ENCODE measurements at regions not wholly inside any gene's neighbourhood (a gene's known extent, or its start where the extent isn't known, plus 50 kb on each side); places are given as distances from the start of the nearest gene placed in this dataset.

- Mint-ChIP-seq H3K4me3 (no peak overlapping the region), H3K27me3 (no peaks in the 10 kb centered on the region), H3K27ac (no peak overlapping the region), H3K36me3 (no peaks in the 10 kb centered on the region), H3K4me1 (ENCODE audit: unreplicated experiment) (no peaks in the 10 kb centered on the region), H3K9me3 (peaks cover 9% of the 10 kb centered on the region)
- no peak for DNase-seq (ENCODE audit: extremely low spot score, unreplicated experiment)
- TF ChIP-seq CTCF (conservative IDR thresholded peaks at IDR 0.05), result peak; percentile 47
Observed at GRCh38 chr5:82494942-82495341, 216.8 kb upstream of the RPS23 start.

- Mint-ChIP-seq H3K4me1 (ENCODE audit: unreplicated experiment) (no peaks in the 10 kb centered on the region), H3K9me3 (peaks cover 5% of the 10 kb centered on the region), H3K36me3 (no peaks in the 10 kb centered on the region), H3K4me3 (no peak overlapping the region), H3K27me3 (no peaks in the 10 kb centered on the region), H3K27ac (no peak overlapping the region)
- TF ChIP-seq CTCF (conservative IDR thresholded peaks at IDR 0.05), result no peak
- DNase-seq (ENCODE audit: extremely low spot score, unreplicated experiment), result no peak
Observed at GRCh38 chr5:82493221-82493620, 215.1 kb upstream of the RPS23 start.

GRCh38 chr5:82491397-82491796 lies 213.2 kb upstream of the RPS23 start:
- H3K27me3 Mint-ChIP-seq, result no peaks in the 10 kb centered on the region
- H3K9me3 Mint-ChIP-seq, result peaks cover 5% of the 10 kb centered on the region
- DNase-seq (ENCODE audit: extremely low spot score, unreplicated experiment), result no peak
- TF ChIP-seq CTCF (conservative IDR thresholded peaks at IDR 0.05), result no peak
- H3K36me3 Mint-ChIP-seq, result no peaks in the 10 kb centered on the region
- H3K4me3 Mint-ChIP-seq, result no peak overlapping the region
- H3K27ac Mint-ChIP-seq, result no peak overlapping the region
- no peaks in the 10 kb centered on the region for H3K4me1 Mint-ChIP-seq (ENCODE audit: unreplicated experiment)

- Mint-ChIP-seq H3K9me3 (no peaks in the 10 kb centered on the region), H3K4me3 (no peak overlapping the region), H3K4me1 (ENCODE audit: unreplicated experiment) (no peaks in the 10 kb centered on the region), H3K27ac (no peak overlapping the region), H3K27me3 (no peaks in the 10 kb centered on the region), H3K36me3 (no peaks in the 10 kb centered on the region)
- no peak for TF ChIP-seq CTCF (conservative IDR thresholded peaks at IDR 0.05)
- no peak for DNase-seq (ENCODE audit: extremely low spot score, unreplicated experiment)
Observed at GRCh38 chr5:82489683-82490082, 211.5 kb upstream of the RPS23 start.

- H3K9me3 Mint-ChIP-seq, result no peaks in the 10 kb centered on the region
- no peak overlapping the region for H3K27ac Mint-ChIP-seq
- H3K36me3 Mint-ChIP-seq, result no peaks in the 10 kb centered on the region
- H3K4me3 Mint-ChIP-seq, result no peak overlapping the region
- TF ChIP-seq CTCF (conservative IDR thresholded peaks at IDR 0.05), result no peak
- H3K4me1 Mint-ChIP-seq (ENCODE audit: unreplicated experiment), result no peaks in the 10 kb centered on the region
- H3K27me3 Mint-ChIP-seq, result no peaks in the 10 kb centered on the region
- DNase-seq (ENCODE audit: extremely low spot score, unreplicated experiment), result no peak
Observed at GRCh38 chr5:82487131-82487530, 209.0 kb upstream of the RPS23 start.

GRCh38 chr5:82480331-82480730 lies 202.2 kb upstream of the RPS23 start:
- no peak for DNase-seq (ENCODE audit: extremely low spot score, unreplicated experiment)
- TF ChIP-seq CTCF (conservative IDR thresholded peaks at IDR 0.05), result no peak
- no peaks in the 10 kb centered on the region for H3K36me3 Mint-ChIP-seq
- H3K4me3 Mint-ChIP-seq, result no peak overlapping the region
- no peaks in the 10 kb centered on the region for H3K4me1 Mint-ChIP-seq (ENCODE audit: unreplicated experiment)
- H3K27ac Mint-ChIP-seq, result no peak overlapping the region
- H3K9me3 Mint-ChIP-seq, result no peaks in the 10 kb centered on the region
- no peaks in the 10 kb centered on the region for H3K27me3 Mint-ChIP-seq

Measured in type B pancreatic cell (in vitro differentiated cells).